ENCODE measurements at regions not wholly inside any gene's neighbourhood (a gene's known extent, or its start where the extent isn't known, plus 50 kb on each side); places are given as distances from the start of the nearest gene placed in this dataset.

- TF ChIP-seq, protein P1, sequence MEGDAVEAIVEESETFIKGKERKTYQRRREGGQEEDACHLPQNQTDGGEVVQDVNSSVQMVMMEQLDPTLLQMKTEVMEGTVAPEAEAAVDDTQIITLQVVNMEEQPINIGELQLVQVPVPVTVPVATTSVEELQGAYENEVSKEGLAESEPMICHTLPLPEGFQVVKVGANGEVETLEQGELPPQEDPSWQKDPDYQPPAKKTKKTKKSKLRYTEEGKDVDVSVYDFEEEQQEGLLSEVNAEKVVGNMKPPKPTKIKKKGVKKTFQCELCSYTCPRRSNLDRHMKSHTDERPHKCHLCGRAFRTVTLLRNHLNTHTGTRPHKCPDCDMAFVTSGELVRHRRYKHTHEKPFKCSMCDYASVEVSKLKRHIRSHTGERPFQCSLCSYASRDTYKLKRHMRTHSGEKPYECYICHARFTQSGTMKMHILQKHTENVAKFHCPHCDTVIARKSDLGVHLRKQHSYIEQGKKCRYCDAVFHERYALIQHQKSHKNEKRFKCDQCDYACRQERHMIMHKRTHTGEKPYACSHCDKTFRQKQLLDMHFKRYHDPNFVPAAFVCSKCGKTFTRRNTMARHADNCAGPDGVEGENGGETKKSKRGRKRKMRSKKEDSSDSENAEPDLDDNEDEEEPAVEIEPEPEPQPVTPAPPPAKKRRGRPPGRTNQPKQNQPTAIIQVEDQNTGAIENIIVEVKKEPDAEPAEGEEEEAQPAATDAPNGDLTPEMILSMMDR (IDR thresholded peaks at IDR 0.05; ENCODE audit: borderline replicate concordance, extremely low read depth, low read length, poor library complexity, severe bottlenecking), result no peak
- no peak for TF ChIP-seq EZH2 (IDR thresholded peaks at IDR 0.05; ENCODE audit: borderline replicate concordance, low read depth, low read length, severe bottlenecking)
These were observed 286.8 kb upstream of the RPS23 start for GRCh38 chr5:82564963-82565362.

All from DND-41 (cell line).